Neural cell (in vitro differentiated cells): ENCODE measurements at regions not wholly inside any gene's neighbourhood (a gene's known extent, or its start where the extent isn't known, plus 50 kb on each side); places are given as distances from the start of the nearest gene placed in this dataset.

Experiments used
- H2AFZ ChIP-seq: fragments of 200-600, 300-800 bp; sonication (generic), shearing (Covaris generic); 2 replicates; pipeline ENCODE4 v1.6.0; 2014; ENCODE audit warnings: low read depth, mild to moderate bottlenecking, antibody characterized with exemption, low read length, moderate library complexity
- H3F3A ChIP-seq: fragments of 200-600 bp; shearing (Covaris generic); 2 replicates; pipeline ENCODE4 v1.6.1; 2016; ENCODE audit warnings: mild to moderate bottlenecking, moderate library complexity, mixed read lengths, antibody characterized with exemption, low read length; ENCODE audit not compliant: insufficient read depth, poor library complexity, severe bottlenecking
- H3K27ac ChIP-seq: fragments of 200-600, 300-800 bp; sonication (generic), shearing (Covaris generic); 2 replicates; pipeline ENCODE4 v1.5.1; 2014; ENCODE audit warnings: mild to moderate bottlenecking, low read length, moderate library complexity
- H3K27me3 ChIP-seq: fragments of 300-800, 200-600 bp; sonication (generic), shearing (Covaris generic); 2 replicates; pipeline ENCODE4 v1.6.0; 2014; ENCODE audit warnings: mild to moderate bottlenecking, low read depth, low read length, moderate library complexity; ENCODE audit not compliant: insufficient read depth
- H3K36me3 ChIP-seq: fragments of 300-800, 200-600 bp; sonication (generic), shearing (Covaris generic); 2 replicates; pipeline ENCODE4 v1.5.1; 2014; ENCODE audit warnings: mild to moderate bottlenecking, antibody characterized with exemption, low read length, moderate library complexity; ENCODE audit not compliant: insufficient read depth
- H3K4me2 ChIP-seq: fragments of 300-800, 200-600 bp; sonication (generic), shearing (Covaris generic); 2 replicates; pipeline ENCODE4 v1.6.0; 2014; ENCODE audit warnings: mild to moderate bottlenecking, low read length
- H3K4me3 ChIP-seq: fragments of 300-800, 200-600 bp; sonication (generic), shearing (Covaris generic); 2 replicates; pipeline ENCODE4 v1.5.1; 2014; ENCODE audit warnings: mild to moderate bottlenecking, low read length, moderate library complexity
- H3K79me2 ChIP-seq: fragments of 200-600 bp; shearing (Covaris generic); replicated peaks from 2 replicates; pipeline ENCODE4 v1.6.0; 2014; ENCODE audit warnings: mild to moderate bottlenecking, low read length, moderate library complexity; ENCODE audit not compliant: insufficient read depth
- H3K9ac ChIP-seq: fragments of 300-800, 200-600 bp; sonication (generic), shearing (Covaris generic); 2 replicates; pipeline ENCODE4 v1.6.1; 2016; ENCODE audit warnings: mild to moderate bottlenecking, low read length, mixed read lengths
- H3K9me2 ChIP-seq: fragments of 200-600 bp; shearing (Covaris generic); 2 replicates; pipeline ENCODE4 v1.6.1; 2016; ENCODE audit warnings: mild to moderate bottlenecking, low read length, mixed read lengths; ENCODE audit not compliant: insufficient read depth
- H3K9me3 ChIP-seq: fragments of 200-600, 300-800 bp; sonication (generic), shearing (Covaris generic); 2 replicates; pipeline ENCODE4 v1.6.1; 2016; ENCODE audit warnings: mild to moderate bottlenecking, mixed run types, low read length, moderate library complexity, mixed read lengths
- H4K20me1 ChIP-seq: fragments of 200-600 bp; shearing (Covaris generic); 2 replicates; pipeline ENCODE4 v1.6.1; 2016; ENCODE audit warnings: mild to moderate bottlenecking, mixed run types; ENCODE audit not compliant: insufficient read depth
- CTCF ChIP-seq: fragments of 450-650 bp; IDR thresholded peaks from 2 replicates; pipeline ENCODE4 v1.5.1; 2014; ENCODE audit warnings: antibody characterized with exemption, mild to moderate bottlenecking, moderate library complexity; ENCODE audit not compliant: poor library complexity, severe bottlenecking
- EP300 ChIP-seq: fragments of 450-650 bp; conservative IDR thresholded peaks from 2 replicates; pipeline ENCODE4 v1.6.1; 2014; ENCODE audit warnings: antibody characterized with exemption, mild to moderate bottlenecking, moderate library complexity; ENCODE audit not compliant: poor library complexity, severe bottlenecking
- EZH2 ChIP-seq: fragments of 200-600, 300-800 bp; shearing (Covaris generic), sonication (generic); IDR thresholded peaks from 2 replicates; pipeline ENCODE4 v1.6.1; 2014; ENCODE audit warnings: antibody characterized with exemption, low read length, borderline replicate concordance, mild to moderate bottlenecking; ENCODE audit not compliant: insufficient read depth, poor library complexity, severe bottlenecking
- MXI1 ChIP-seq: fragments of 450-650 bp; conservative IDR thresholded peaks from 2 replicates; pipeline ENCODE4 v1.6.1; 2014; ENCODE audit warnings: antibody characterized with exemption, mild to moderate bottlenecking; ENCODE audit not compliant: poor library complexity, severe bottlenecking
- POLR2AphosphoS5 ChIP-seq: IDR thresholded peaks from 2 replicates; pipeline ENCODE4 v1.6.1; 2012
- RAD21 ChIP-seq: fragments of 450-650 bp; conservative IDR thresholded peaks from 2 replicates; pipeline ENCODE4 v1.6.1; 2014; ENCODE audit warnings: antibody characterized with exemption, mild to moderate bottlenecking, moderate library complexity
- SMC3 ChIP-seq: fragments of 450-650 bp; conservative IDR thresholded peaks from 2 replicates; pipeline ENCODE4 v1.6.1; 2014; ENCODE audit warnings: antibody characterized with exemption, mild to moderate bottlenecking, moderate library complexity; ENCODE audit not compliant: poor library complexity
- TAF1 ChIP-seq: IDR thresholded peaks from 2 replicates; pipeline ENCODE4 v1.6.1; 2012; ENCODE audit warnings: low read depth
- TF ChIP-seq, protein P1 (sequence below): IDR thresholded peaks from 2 replicates; pipeline ENCODE4 v1.6.1; 2012; ENCODE audit warnings: borderline replicate concordance

- H3K4me2 ChIP-seq, result no peak overlapping the region
Measured at GRCh38 chr1:218823291-218823900, 350.3 kb upstream of the LYPLAL1 start.

DNA sequence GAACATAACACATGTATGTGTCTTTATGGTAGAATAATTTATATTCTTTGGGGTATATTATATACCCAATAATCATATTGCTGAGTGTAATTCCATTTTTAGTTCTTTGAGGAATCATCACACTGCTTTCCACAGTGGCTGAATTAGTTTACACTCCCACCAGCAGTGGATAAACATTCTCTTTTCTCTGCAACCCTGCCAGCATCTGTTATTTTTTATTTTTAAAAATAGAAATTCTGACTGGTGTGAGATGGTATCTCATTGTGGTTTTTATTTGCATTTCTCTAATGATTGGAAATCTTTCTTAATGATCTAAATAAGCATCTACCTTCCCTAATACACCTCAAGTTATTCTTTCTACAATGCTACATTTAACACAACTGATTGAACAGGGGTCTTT, 346.2 kb upstream of the LYPLAL1 start:
- H3K79me2 ChIP-seq, result no peaks in the 10 kb centered on the region
- H3K36me3 ChIP-seq, result no peaks in the 10 kb centered on the region
- H3K4me2 ChIP-seq, result no peak overlapping the region
- H3K9ac ChIP-seq, result no peak overlapping the region
- no peak overlapping the region for H3K4me3 ChIP-seq
- no peak overlapping the region for H3K27ac ChIP-seq
- H3K9me2 ChIP-seq, result no peaks in the 10 kb centered on the region
- H3F3A ChIP-seq, result no peaks in the 10 kb centered on the region
- no peaks in the 10 kb centered on the region for H4K20me1 ChIP-seq
- no peaks in the 10 kb centered on the region for H3K9me3 ChIP-seq
- H3K27me3 ChIP-seq, result no peaks in the 10 kb centered on the region
- TF ChIP-seq POLR2AphosphoS5 (no peak), EP300 (no peak), RAD21 (no peak), EZH2 (no peak), SMC3 (no peak), TAF1 (no peak), CTCF (no peak), MXI1 (no peak)
- TF ChIP-seq, protein P1, sequence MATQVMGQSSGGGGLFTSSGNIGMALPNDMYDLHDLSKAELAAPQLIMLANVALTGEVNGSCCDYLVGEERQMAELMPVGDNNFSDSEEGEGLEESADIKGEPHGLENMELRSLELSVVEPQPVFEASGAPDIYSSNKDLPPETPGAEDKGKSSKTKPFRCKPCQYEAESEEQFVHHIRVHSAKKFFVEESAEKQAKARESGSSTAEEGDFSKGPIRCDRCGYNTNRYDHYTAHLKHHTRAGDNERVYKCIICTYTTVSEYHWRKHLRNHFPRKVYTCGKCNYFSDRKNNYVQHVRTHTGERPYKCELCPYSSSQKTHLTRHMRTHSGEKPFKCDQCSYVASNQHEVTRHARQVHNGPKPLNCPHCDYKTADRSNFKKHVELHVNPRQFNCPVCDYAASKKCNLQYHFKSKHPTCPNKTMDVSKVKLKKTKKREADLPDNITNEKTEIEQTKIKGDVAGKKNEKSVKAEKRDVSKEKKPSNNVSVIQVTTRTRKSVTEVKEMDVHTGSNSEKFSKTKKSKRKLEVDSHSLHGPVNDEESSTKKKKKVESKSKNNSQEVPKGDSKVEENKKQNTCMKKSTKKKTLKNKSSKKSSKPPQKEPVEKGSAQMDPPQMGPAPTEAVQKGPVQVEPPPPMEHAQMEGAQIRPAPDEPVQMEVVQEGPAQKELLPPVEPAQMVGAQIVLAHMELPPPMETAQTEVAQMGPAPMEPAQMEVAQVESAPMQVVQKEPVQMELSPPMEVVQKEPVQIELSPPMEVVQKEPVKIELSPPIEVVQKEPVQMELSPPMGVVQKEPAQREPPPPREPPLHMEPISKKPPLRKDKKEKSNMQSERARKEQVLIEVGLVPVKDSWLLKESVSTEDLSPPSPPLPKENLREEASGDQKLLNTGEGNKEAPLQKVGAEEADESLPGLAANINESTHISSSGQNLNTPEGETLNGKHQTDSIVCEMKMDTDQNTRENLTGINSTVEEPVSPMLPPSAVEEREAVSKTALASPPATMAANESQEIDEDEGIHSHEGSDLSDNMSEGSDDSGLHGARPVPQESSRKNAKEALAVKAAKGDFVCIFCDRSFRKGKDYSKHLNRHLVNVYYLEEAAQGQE, result no peak
- H2AFZ ChIP-seq, result no peak overlapping the region

More at GRCh38 chr1:218823291-218823900, 350.3 kb upstream of the LYPLAL1 start:
- Histone ChIP-seq H3K9me2 (no peaks in the 10 kb centered on the region), H4K20me1 (no peaks in the 10 kb centered on the region), H3K79me2 (no peaks in the 10 kb centered on the region), H3K36me3 (no peaks in the 10 kb centered on the region), H2AFZ (no peak overlapping the region), H3K4me3 (no peak overlapping the region), H3K9ac (no peak overlapping the region), H3K27me3 (no peaks in the 10 kb centered on the region), H3F3A (no peaks in the 10 kb centered on the region), H3K9me3 (no peaks in the 10 kb centered on the region), H3K27ac (no peak overlapping the region)
- TF ChIP-seq TAF1 (no peak), POLR2AphosphoS5 (no peak), CTCF (no peak), SMC3 (no peak)
- TF ChIP-seq, protein P1, result no peak
